ENCODE measurements at regions not wholly inside any gene's neighbourhood (a gene's known extent, or its start where the extent isn't known, plus 50 kb on each side); places are given as distances from the start of the nearest gene placed in this dataset.

DNA sequence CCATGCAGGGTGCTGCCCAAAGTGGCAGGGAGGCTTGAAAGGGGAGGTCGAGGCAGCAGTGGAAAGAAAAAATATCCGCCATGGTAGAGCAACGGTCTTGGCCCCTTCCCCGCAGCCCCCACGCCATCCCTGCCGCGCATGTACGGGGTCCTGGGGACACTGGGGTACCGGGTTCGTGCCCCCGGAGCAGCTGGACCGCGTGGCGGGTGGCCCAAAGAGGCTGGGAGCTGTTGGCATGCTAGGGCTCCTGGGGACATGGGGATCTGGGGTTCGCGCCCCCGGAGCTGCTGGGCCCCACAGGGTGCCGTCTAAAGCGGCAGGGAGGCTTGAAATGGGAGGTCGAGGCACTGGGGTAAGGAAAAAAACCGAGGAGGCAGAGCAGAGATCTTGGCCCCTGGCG is 316.5 kb downstream of the ALG10 start:
- Histone ChIP-seq H3K4me3 (no peak overlapping the region), H3K36me3 (no peaks in the 10 kb centered on the region), H2AFZ (replicated peaks) (no peak overlapping the region), H3K9me3 (ENCODE audit: low read depth) (no peaks in the 10 kb centered on the region), H3K9ac (no peak overlapping the region), H3K4me1 (no peaks in the 10 kb centered on the region), H3K27me3 (no peaks in the 10 kb centered on the region), H3K79me2 (ENCODE audit: low read depth) (no peaks in the 10 kb centered on the region), H3K4me2 (no peak overlapping the region), H4K20me1 (ENCODE audit: low read depth) (no peaks in the 10 kb centered on the region), H3F3A (ENCODE audit: low read depth) (no peaks in the 10 kb centered on the region), H3K27ac (no peak overlapping the region)
- Mint-ChIP-seq H3K27ac (no peak overlapping the region), H3K27me3 (ENCODE audit: insufficient read depth, low read depth) (no peaks in the 10 kb centered on the region), H3K4me1 (no peaks in the 10 kb centered on the region), H3K9me3 (peaks cover 36% of the 10 kb centered on the region), H3K4me3 (no peak overlapping the region), H3K36me3 (no peaks in the 10 kb centered on the region)
- DNase-seq (ENCODE audit: low spot score): no peak
- no peak for TF ChIP-seq EZH2 (IDR thresholded peaks at IDR 0.05)
- TF ChIP-seq, protein P1, sequence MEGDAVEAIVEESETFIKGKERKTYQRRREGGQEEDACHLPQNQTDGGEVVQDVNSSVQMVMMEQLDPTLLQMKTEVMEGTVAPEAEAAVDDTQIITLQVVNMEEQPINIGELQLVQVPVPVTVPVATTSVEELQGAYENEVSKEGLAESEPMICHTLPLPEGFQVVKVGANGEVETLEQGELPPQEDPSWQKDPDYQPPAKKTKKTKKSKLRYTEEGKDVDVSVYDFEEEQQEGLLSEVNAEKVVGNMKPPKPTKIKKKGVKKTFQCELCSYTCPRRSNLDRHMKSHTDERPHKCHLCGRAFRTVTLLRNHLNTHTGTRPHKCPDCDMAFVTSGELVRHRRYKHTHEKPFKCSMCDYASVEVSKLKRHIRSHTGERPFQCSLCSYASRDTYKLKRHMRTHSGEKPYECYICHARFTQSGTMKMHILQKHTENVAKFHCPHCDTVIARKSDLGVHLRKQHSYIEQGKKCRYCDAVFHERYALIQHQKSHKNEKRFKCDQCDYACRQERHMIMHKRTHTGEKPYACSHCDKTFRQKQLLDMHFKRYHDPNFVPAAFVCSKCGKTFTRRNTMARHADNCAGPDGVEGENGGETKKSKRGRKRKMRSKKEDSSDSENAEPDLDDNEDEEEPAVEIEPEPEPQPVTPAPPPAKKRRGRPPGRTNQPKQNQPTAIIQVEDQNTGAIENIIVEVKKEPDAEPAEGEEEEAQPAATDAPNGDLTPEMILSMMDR (IDR thresholded peaks at IDR 0.05): no peak
- no peak for TF ChIP-seq EZH2phosphoT487 (IDR thresholded peaks at IDR 0.05)

DNA sequence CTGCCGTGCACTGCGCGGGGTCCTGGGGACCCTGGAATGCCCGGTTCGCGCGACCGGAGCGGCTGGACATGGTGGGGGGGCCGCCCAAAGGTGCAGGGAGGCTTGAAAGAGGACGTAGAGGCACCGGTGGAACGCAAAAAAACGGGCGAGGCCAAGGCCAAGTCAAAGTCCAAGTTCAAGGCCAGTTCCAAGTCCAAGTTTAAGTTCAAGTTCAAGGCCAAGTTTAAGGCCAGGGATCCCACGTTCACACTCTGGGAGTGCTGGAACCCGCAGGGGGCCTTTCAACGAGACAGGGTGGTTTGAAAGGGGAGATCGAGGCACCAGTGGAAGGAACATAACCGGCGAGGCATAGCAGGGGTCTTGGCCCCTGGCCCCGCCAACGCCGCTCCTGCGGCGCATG is 317.6 kb downstream of the ALG10 start:
- H4K20me1 ChIP-seq (ENCODE audit: low read depth): no peaks in the 10 kb centered on the region
- no peak overlapping the region for H3K9ac ChIP-seq
- Mint-ChIP-seq H3K36me3 (no peaks in the 10 kb centered on the region), H3K27ac (no peak overlapping the region), H3K27me3 (ENCODE audit: insufficient read depth, low read depth) (no peaks in the 10 kb centered on the region), H3K4me1 (no peaks in the 10 kb centered on the region), H3K4me3 (no peak overlapping the region), H3K9me3 (peaks cover 32% of the 10 kb centered on the region)
- H3K4me1 ChIP-seq: no peaks in the 10 kb centered on the region
- TF ChIP-seq EZH2 (IDR thresholded peaks at IDR 0.05) (no peak), EZH2phosphoT487 (IDR thresholded peaks at IDR 0.05) (no peak)
- TF ChIP-seq, protein P1 (IDR thresholded peaks at IDR 0.05): no peak
- no peak overlapping the region for H3K27ac ChIP-seq
- no peak overlapping the region for H3K4me3 ChIP-seq
- no peaks in the 10 kb centered on the region for H3K36me3 ChIP-seq
- no peaks in the 10 kb centered on the region for H3K9me3 ChIP-seq (ENCODE audit: low read depth)
- no peak for DNase-seq (ENCODE audit: low spot score)
- H3K4me2 ChIP-seq: no peak overlapping the region
- H3K79me2 ChIP-seq (ENCODE audit: low read depth): no peaks in the 10 kb centered on the region
- H3K27me3 ChIP-seq: no peaks in the 10 kb centered on the region
- no peaks in the 10 kb centered on the region for H3F3A ChIP-seq (ENCODE audit: low read depth)
- H2AFZ ChIP-seq (replicated peaks): no peak overlapping the region

DNA sequence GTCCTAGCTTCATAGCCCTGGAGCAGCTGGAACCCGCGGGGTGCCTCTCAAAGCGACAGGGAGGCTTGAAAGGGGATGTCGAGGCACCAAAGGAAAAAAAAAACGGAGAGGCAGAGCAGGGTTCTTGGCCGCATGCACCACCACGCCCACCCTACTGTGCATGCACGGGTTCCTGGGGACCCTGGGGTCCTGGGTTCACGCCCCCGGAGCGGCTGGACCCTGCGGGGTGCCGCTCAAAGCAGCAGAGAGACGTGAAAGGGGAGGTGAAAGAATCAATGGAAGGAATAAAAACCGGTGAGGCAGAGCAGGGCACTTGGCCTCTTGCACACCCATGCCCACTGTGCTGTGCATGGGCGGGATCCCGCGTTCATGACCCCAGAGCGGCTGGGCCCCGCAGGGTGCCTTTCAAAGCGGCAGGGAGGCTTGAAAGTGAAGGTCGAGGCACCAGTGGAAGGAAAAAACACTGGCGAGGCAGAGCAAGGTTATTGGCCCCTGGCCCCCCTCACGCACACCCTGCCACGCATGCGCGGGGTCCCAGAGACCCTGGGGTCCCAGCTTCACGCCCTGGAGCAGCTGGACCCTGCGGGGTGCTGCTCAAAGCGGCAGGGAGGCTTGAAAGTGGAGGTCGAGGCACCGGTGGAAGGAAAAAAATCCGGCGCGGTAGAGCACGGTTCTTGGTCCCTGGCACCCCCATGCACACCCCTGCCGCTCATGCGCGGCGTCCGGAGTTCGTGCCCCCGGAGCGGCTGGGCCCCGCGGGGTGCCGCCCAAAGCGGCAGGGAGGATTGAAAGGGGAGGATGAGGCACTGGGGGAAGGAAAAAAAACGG is 318.5 kb downstream of the ALG10 start:
- H3K36me3 ChIP-seq: no peaks in the 10 kb centered on the region
- Mint-ChIP-seq H3K36me3 (no peaks in the 10 kb centered on the region), H3K4me1 (no peaks in the 10 kb centered on the region), H3K4me3 (no peak overlapping the region), H3K27me3 (ENCODE audit: insufficient read depth, low read depth) (no peaks in the 10 kb centered on the region), H3K9me3 (peaks cover 31% of the 10 kb centered on the region), H3K27ac (no peak overlapping the region)
- no peak overlapping the region for H3K4me3 ChIP-seq
- no peaks in the 10 kb centered on the region for H3K27me3 ChIP-seq
- H3K9ac ChIP-seq: no peak overlapping the region
- TF ChIP-seq EZH2phosphoT487 (IDR thresholded peaks at IDR 0.05) (no peak), EZH2 (IDR thresholded peaks at IDR 0.05) (no peak)
- TF ChIP-seq, protein P1 (IDR thresholded peaks at IDR 0.05): no peak
- H4K20me1 ChIP-seq (ENCODE audit: low read depth): no peaks in the 10 kb centered on the region
- no peaks in the 10 kb centered on the region for H3K4me1 ChIP-seq
- H2AFZ ChIP-seq (replicated peaks): no peak overlapping the region
- DNase-seq (ENCODE audit: low spot score): no peak
- no peaks in the 10 kb centered on the region for H3K9me3 ChIP-seq (ENCODE audit: low read depth)
- no peak overlapping the region for H3K27ac ChIP-seq
- no peak overlapping the region for H3K4me2 ChIP-seq
- no peaks in the 10 kb centered on the region for H3K79me2 ChIP-seq (ENCODE audit: low read depth)
- no peaks in the 10 kb centered on the region for H3F3A ChIP-seq (ENCODE audit: low read depth)
